A673 (cell line): ENCODE measurements at regions not wholly inside any gene's neighbourhood (a gene's known extent, or its start where the extent isn't known, plus 50 kb on each side); places are given as distances from the start of the nearest gene placed in this dataset.

Source experiments
- BruUV-seq: library from RNA; stranded (reverse); fragments of 400-500 nt; replicated peaks from 2 replicates; lab custom pipeline; 2021; lab: Mats Ljungman, UMichigan
- CTCF ChIA-PET: fragments of 300-600 bp; sonication (Branson Sonifier 250); formaldehyde crosslinking; loops from one replicate; lab custom pipeline; 2022; ENCODE audit warnings: antibody characterized with exemption; lab: Charles Lee
- POLR2A ChIA-PET: fragments of 300-600 bp; sonication (Branson Sonifier 250); formaldehyde crosslinking; loops from one replicate; lab custom pipeline; 2022; ENCODE audit warnings: antibody characterized with exemption; ENCODE audit not compliant: low non-redundant PET; lab: Charles Lee
- DNase-seq: peaks from one replicate; pipeline ENCODE4 v3.0.0-alpha.2; 2015; ENCODE audit warnings: low spot score
- H3K27ac ChIP-seq: fragments of 200-600 bp; sonication (generic); 2 replicates; pipeline ENCODE4 v1.5.1; 2016; ENCODE audit warnings: mixed run types, low read depth, mild to moderate bottlenecking, mixed read lengths, antibody characterized with exemption, low read length; ENCODE audit not compliant: poor library complexity, severe bottlenecking
- H3K27me3 ChIP-seq: fragments of 200-600 bp; sonication (generic); replicated peaks from 2 replicates; pipeline ENCODE4 v1.6.1; 2017; ENCODE audit warnings: mixed run types, low read depth, mild to moderate bottlenecking, mixed read lengths, antibody characterized with exemption, low read length; ENCODE audit not compliant: insufficient read depth, poor library complexity
- H3K36me3 ChIP-seq: fragments of 200-600 bp; sonication (generic); 2 replicates; pipeline ENCODE4 v1.6.1; 2016; ENCODE audit warnings: mixed run types, mild to moderate bottlenecking, mixed read lengths, antibody characterized with exemption, low read length; ENCODE audit not compliant: insufficient read depth, poor library complexity, severe bottlenecking
- H3K4me1 ChIP-seq: fragments of 200-600 bp; sonication (generic); 2 replicates; pipeline ENCODE4 v1.6.1; 2017; ENCODE audit warnings: mixed run types, mild to moderate bottlenecking, mixed read lengths, antibody characterized with exemption, low read length; ENCODE audit not compliant: insufficient read depth, poor library complexity, severe bottlenecking
- H3K4me3 ChIP-seq: fragments of 200-600 bp; sonication (generic); 2 replicates; pipeline ENCODE4 v1.5.1; 2016; ENCODE audit warnings: low read depth, mixed run types, mild to moderate bottlenecking, mixed read lengths, low read length; ENCODE audit not compliant: poor library complexity, severe bottlenecking
- H3K9me3 ChIP-seq: fragments of 200-600 bp; sonication (generic); 2 replicates; pipeline ENCODE4 v1.6.1; 2016; ENCODE audit warnings: mixed run types, low read depth, mild to moderate bottlenecking, mixed read lengths, antibody characterized with exemption, low read length; ENCODE audit not compliant: poor library complexity, severe bottlenecking
- EZH2 ChIP-seq: fragments of 200-600 bp; sonication (generic); IDR thresholded peaks from 2 replicates; pipeline ENCODE4 v1.6.1; 2017; ENCODE audit warnings: borderline replicate concordance, low read depth, mild to moderate bottlenecking, mixed read lengths, antibody characterized with exemption, low read length; ENCODE audit not compliant: poor library complexity, severe bottlenecking
- intact Hi-C: fragments of 100-400 bp; cut with micrococcal nuclease; formaldehyde crosslinking; loops from one replicate; pipeline ENCODE4 v1.10.0; 2022; ENCODE audit not compliant: unreplicated experiment
- TF ChIP-seq, protein P1 (sequence below): fragments of 300-800, 200-600 bp; sonication (generic); conservative IDR thresholded peaks from 2 replicates; pipeline ENCODE4 v1.5.1; 2017; ENCODE audit warnings: low read depth, mild to moderate bottlenecking, antibody characterized with exemption, low read length, moderate library complexity, mixed read lengths

DNA sequence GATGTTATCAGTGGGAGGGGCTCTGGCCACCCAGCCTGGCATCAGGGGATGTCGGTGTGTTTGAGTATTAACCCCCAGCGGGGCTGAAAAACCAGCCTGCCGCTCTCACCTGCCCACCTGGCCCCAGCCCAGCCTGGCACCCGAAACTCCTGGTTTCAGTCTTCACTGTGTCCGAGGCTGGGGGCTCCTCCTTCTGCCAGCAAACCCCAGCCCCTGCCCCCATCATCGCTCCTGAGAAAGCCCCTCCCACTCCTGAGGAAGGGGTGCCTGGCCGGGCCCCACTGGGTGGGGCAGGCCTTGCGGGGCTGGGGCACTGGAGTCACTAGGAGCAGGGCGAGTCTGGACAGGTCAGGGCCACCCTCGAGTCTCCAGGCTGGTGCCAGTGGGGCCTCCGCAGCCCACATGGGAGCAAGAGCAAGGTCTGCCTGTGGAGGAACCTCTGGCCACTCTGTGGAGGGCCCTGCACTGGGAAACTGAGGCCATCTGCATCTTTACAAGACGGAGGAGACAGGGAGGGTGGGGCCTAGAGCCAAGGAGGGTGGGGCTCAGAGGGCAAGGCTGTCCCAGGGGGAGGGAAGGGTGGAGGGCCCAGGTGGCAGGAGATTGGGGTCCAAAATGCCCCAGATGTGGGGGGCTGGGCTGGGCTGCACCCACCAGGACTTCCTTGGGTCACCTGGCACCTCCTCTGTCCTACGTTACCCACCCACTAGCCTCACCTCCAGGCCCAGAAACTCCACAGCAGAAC lies 51.5 kb upstream of the NOTCH1 start:
- Histone ChIP-seq H3K27ac (no peak overlapping the region), H3K27me3 (no peaks in the 10 kb centered on the region), H3K4me3 (no peak overlapping the region), H3K36me3 (no peaks in the 10 kb centered on the region), H3K4me1 (no peaks in the 10 kb centered on the region), H3K9me3 (no peaks in the 10 kb centered on the region)
- ChIA-PET CTCF (no interaction called here), POLR2A (no interaction called here)
- no TSS peak for BruUV-seq
- no peak for TF ChIP-seq EZH2
- TF ChIP-seq, protein P1, sequence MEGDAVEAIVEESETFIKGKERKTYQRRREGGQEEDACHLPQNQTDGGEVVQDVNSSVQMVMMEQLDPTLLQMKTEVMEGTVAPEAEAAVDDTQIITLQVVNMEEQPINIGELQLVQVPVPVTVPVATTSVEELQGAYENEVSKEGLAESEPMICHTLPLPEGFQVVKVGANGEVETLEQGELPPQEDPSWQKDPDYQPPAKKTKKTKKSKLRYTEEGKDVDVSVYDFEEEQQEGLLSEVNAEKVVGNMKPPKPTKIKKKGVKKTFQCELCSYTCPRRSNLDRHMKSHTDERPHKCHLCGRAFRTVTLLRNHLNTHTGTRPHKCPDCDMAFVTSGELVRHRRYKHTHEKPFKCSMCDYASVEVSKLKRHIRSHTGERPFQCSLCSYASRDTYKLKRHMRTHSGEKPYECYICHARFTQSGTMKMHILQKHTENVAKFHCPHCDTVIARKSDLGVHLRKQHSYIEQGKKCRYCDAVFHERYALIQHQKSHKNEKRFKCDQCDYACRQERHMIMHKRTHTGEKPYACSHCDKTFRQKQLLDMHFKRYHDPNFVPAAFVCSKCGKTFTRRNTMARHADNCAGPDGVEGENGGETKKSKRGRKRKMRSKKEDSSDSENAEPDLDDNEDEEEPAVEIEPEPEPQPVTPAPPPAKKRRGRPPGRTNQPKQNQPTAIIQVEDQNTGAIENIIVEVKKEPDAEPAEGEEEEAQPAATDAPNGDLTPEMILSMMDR, result no peak
- intact Hi-C loops, result no loop called here
- no peak for DNase-seq

DNA sequence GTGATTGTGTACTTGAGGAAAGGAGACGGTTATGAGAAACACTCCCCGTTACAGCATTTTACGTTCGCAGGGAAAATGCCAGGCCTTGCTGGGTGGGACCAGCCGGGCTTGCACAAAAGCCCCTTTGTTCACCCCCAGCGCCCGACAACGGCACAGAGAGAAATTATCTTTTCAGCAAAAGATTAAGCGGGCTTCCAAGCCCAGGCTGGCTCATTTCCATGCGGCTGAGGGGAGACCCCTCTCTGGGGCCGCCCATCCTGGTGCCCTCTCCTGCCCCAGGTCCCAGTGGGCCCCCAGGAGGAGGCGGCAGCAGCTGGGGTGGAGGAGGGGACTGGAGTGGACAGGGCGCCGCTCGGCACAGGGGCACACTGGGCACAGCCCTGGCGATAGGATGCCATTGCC lies 50.8 kb upstream of the NOTCH1 start:
- H3K4me3 ChIP-seq, result no peak overlapping the region
- CTCF ChIA-PET, result no interaction called here
- H3K27ac ChIP-seq, result no peak overlapping the region
- no peaks in the 10 kb centered on the region for H3K27me3 ChIP-seq
- intact Hi-C loops, result no loop called here
- no peaks in the 10 kb centered on the region for H3K36me3 ChIP-seq
- no peaks in the 10 kb centered on the region for H3K9me3 ChIP-seq
- DNase-seq, result no peak
- no peaks in the 10 kb centered on the region for H3K4me1 ChIP-seq
- TF ChIP-seq EZH2, result no peak
- TF ChIP-seq, protein P1, result no peak
- no TSS peak for BruUV-seq
- POLR2A ChIA-PET, result no interaction called here

DNA sequence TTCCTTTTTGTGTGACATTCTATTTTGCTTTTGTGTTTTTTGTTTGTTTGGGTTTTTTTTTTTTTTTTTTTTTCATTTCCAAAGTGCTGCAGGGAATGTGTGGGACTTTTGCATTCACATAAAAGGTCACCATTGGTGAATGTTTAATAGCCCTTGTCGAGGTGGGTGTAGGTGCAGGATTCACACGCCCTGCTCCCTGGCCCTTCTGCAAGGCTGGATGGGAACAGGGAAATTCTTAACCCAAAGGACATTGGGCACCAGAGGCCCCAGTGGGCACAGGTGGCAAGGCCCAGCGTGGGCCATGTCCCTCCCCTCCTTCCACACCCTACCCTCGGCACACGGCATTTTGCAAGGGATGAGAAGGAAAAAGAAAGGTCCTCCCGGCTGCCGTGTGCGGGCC lies 50.4 kb upstream of the NOTCH1 start:
- no peak overlapping the region for H3K4me3 ChIP-seq
- H3K4me1 ChIP-seq, result no peaks in the 10 kb centered on the region
- H3K27me3 ChIP-seq, result no peaks in the 10 kb centered on the region
- no peak for TF ChIP-seq EZH2
- TF ChIP-seq, protein P1, result no peak
- ChIA-PET CTCF (no interaction called here), POLR2A (no interaction called here)
- no peaks in the 10 kb centered on the region for H3K36me3 ChIP-seq
- no peaks in the 10 kb centered on the region for H3K9me3 ChIP-seq
- no peak for DNase-seq
- intact Hi-C loops, result no loop called here
- H3K27ac ChIP-seq, result no peak overlapping the region
- BruUV-seq, result no TSS peak
